Dendritic cell treated with granulocyte-macrophage colony-stimulating factor and Interleukin-4, amounts not matched to agents 40 ng/mL and 50 ng/mL, for 4 days (primary cell): ENCODE measurements at regions not wholly inside any gene's neighbourhood (a gene's known extent, or its start where the extent isn't known, plus 50 kb on each side); places are given as distances from the start of the nearest gene placed in this dataset.
"Not testable (repeated sequence)": the region's sequence is repeated elsewhere in the genome, so short reads cannot be mapped to it uniquely, and the experiment has no call there.

ENCODE experiments used
- H3K27ac Mint-ChIP-seq: one replicate; pipeline ENCODE4 v1.8.0; 2022; ENCODE audit warnings: mild to moderate bottlenecking, mixed read lengths
- H3K27me3 Mint-ChIP-seq: one replicate; pipeline ENCODE4 v1.8.0; 2022; ENCODE audit warnings: mild to moderate bottlenecking, mixed read lengths
- H3K36me3 Mint-ChIP-seq: one replicate; pipeline ENCODE4 v1.8.0; 2022; ENCODE audit warnings: low read depth, mixed read lengths
- H3K4me1 Mint-ChIP-seq: one replicate; pipeline ENCODE4 v1.8.0; 2022; ENCODE audit warnings: low read depth, mixed read lengths
- H3K4me3 Mint-ChIP-seq: one replicate; pipeline ENCODE4 v1.8.0; 2022; ENCODE audit warnings: mild to moderate bottlenecking, moderate library complexity, mixed read lengths
- H3K9me3 Mint-ChIP-seq: one replicate; pipeline ENCODE4 v1.8.0; 2022; ENCODE audit warnings: mixed read lengths
- intact Hi-C: fragments of 100-400 bp; cut with micrococcal nuclease; formaldehyde crosslinking; loops from one replicate; pipeline ENCODE4 v1.15.0; 2022

DNA sequence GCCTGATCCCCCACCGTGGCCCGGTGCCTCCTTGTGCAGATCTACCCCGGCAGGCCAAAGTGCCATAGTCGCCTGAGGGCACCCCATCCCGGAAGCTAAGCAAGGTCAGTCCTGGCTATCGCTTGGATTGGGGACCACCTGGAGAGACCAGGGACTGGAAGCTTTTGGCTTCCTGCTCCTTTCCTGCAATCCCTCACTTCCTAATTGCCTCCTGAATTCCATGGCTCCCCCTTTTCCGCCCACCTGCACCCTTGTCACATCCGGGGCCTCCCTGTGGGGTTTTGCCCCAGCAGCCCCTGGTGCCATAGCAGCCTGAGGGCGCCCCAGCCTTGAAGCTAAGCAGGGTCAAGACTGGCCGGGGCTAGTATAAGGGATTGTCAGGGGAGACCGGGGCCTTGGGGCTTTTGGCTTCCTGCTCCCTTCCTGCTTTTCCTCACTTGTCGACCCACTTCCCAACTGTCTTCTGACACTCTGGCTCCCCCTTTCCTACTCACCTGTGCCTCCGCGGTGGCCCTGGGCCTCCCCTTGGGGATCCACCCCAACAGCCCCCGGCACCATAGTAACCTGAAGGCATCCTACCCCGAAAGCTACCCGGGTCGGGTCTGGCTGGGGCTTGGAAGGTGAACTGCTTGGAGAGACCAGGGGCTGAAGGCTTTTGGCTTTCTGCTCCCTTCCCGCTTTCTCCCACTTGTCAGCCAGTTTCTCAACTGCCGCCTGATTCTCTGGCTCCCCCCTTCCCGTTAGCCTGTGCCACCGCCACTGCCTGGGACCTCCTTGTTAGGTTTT lies 2293.6 kb downstream of the TP53TG3F start:
- H3K4me3 Mint-ChIP-seq, result no peak overlapping the region
- intact Hi-C loops, result no loop called here
- H3K9me3 Mint-ChIP-seq, result peaks cover 76% of the 10 kb centered on the region
- H3K36me3 Mint-ChIP-seq, result no peaks in the 10 kb centered on the region
- no peaks in the 10 kb centered on the region for H3K27me3 Mint-ChIP-seq
- no peaks in the 10 kb centered on the region for H3K4me1 Mint-ChIP-seq
- H3K27ac Mint-ChIP-seq, result no peak overlapping the region

DNA sequence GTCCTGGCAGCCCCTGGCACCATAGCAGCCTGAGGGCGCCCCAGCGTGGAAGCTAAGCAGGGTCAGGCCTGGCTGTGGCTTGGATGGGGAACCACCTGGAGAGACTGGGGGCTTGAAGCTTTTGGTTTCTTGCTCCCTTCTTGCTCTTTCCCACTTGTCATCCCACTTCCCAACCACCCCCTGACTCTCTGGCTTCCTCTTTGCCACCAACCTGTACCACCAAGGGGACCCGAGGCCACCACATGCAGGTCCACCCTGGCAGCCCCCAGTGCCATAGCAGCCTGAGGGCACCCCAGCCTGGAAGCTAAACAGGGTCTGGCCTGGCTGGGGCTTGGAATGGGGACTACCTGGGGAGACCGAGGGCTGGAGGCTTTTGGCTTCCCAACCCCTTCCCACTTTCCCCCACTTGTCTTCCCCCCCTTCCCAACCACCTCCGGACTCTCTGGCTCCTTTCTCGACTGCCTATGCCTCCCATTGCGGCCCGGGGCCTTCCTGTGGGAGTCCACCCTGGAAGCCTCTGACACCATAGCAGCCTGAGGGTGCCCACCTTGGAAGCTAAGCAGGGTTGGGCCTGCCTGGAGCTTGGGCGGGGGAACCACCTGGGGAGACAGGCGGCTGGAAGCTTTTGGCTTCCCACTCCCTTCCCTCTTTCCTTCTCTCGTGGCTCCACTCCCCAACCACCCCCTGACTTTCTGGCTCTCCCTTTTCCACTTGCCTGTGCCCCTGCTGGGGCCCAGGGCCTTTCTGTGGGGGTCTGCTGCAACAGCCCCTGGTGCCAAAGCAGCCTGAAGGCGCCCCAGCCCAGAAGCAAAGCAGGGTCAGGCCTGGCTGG lies 2294.4 kb downstream of the TP53TG3F start:
- Mint-ChIP-seq H3K9me3 (peaks cover 68% of the 10 kb centered on the region), H3K27me3 (no peaks in the 10 kb centered on the region), H3K4me3 (no peak overlapping the region), H3K27ac (no peak overlapping the region), H3K4me1 (no peaks in the 10 kb centered on the region), H3K36me3 (no peaks in the 10 kb centered on the region)
- intact Hi-C loops, result no loop called here

DNA sequence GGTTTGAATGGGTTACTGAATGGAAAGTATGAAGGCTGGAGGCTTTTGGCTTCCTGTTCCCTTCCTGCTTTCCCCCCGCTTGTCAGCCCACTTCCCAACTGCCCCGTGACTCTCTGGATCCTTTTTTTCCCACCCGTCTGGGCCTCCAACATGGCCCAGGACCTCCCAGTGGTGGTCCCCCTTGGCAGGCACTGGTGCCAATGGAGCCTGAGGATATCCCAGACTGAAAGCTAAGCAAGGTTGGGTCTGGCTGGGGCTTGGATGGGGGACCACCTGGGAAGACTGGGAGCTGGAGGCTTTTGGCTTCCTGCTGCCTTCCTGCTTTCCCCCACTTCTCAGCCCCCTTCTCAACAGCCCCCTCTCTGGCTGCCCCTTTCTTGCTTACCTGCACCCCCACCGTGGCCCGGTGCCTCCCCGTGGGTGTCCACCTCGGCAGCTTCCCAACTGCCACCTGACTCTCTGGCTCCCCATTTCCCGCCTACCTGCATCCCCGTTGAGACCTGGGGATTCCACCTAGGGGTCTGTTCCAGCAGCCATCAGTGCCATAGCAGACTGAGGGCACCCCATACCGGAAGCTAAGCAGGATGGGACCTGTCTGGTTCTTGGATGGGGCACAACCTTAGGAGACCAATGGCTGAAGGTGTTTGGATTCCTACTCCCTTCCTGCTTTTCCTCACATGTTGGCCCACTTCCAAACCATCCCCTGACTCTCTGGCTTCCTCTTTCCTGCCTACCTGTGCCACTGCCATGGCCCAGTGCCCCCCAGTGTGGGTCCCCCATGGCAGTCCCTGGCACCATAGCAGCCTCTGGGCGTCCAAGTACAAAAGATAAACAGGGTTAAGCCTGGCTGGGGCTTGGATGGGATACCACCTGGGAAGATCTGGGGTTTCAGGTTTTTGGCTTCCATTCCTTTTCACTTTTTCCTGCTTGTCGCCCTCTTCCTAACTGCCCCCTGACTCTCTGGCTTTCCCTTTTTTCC lies 2295.3 kb downstream of the TP53TG3F start:
- intact Hi-C loops, result no loop called here
- Mint-ChIP-seq H3K27ac (no peak overlapping the region), H3K9me3 (peaks cover 59% of the 10 kb centered on the region), H3K4me1 (no peaks in the 10 kb centered on the region), H3K27me3 (no peaks in the 10 kb centered on the region), H3K4me3 (no peak overlapping the region), H3K36me3 (no peaks in the 10 kb centered on the region)

DNA sequence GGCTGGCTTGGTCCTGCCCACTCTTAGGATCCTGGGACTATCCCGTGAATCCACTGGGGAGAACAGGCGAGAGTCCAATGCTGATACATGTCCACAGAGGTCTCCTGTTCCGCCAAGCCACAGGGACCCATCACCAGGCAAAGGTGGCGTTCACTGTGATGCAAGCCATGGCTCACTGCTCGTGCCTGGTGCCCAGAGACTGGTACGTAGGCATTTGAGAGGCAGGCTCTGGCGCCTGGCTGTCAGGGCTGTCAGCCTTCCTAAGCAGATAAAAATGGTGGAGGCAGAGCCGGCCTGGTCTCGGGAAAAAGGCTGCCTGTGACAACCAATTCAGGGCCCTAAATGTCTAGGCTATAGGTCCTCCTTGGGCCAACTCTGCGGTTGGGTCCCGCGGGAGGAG lies 2329.0 kb downstream of the TP53TG3F start:
- intact Hi-C loops, result no loop called here
- H3K9me3 Mint-ChIP-seq, result peaks cover 73% of the 10 kb centered on the region
- H3K27me3 Mint-ChIP-seq, result no peaks in the 10 kb centered on the region
- H3K4me3 Mint-ChIP-seq, result no peak overlapping the region
- H3K36me3 Mint-ChIP-seq, result no peaks in the 10 kb centered on the region
- H3K4me1 Mint-ChIP-seq, result no peaks in the 10 kb centered on the region
- no peak overlapping the region for H3K27ac Mint-ChIP-seq

DNA sequence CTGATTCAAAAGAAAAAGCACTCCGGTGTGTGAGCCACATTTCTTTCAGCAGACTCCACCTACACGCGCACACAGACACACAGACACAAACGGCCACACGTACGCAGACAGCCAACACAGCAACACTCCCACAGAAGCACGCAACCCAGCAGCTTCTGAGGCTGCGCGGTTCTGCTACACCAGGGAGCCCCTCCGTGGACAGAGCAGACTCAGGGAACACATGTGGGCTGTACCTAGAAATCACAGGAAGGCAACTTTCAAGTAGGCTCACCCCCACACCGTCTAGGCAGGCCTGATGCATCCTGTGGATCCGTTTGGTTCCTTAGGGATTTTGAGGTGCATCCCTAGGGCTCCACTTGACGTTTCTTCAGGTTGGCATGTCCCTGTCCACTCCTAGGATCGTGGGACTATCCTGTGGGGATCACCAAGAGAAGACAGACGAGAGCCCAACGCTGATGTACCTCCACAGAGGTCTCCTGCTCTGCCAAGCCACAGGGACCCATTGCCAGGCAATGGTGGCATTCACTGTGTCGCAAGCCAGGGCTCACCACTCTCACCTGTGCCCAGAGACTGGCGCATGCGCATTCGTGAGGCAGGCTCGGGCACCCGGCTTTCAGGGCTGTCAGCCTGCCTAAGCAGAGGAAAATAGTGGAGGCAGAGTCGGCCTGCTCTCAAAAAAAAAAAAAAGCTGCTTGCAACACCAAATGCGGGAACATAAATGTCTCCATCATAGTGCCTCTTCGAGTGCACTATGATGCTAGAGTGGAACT lies 2333.3 kb downstream of the TP53TG3F start:
- Mint-ChIP-seq H3K27ac (no peak overlapping the region), H3K9me3 (peaks cover 98% of the 10 kb centered on the region), H3K4me3 (no peak overlapping the region), H3K36me3 (no peaks in the 10 kb centered on the region), H3K4me1 (no peaks in the 10 kb centered on the region), H3K27me3 (no peaks in the 10 kb centered on the region)
- intact Hi-C loops, result no loop called here

DNA sequence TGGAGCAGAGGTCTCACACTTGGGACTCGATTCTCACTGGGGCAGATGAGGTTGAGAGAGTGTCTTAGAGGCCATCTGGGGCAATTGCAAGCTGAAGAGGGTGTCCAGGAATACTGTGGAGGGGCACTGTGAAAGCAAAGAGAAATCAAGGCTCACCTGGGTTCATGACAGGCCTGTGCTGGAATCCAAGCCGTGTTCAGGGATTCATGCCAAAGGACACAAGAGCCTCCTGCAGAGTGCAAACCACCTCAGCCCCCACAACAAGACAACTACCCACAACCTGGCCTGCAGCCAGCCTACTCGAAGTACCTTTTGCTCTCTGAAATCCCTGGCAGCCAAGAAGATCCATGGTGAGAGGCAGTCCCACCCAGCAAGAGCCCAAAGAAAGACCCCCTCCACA lies 2334.2 kb downstream of the TP53TG3F start:
- no peaks in the 10 kb centered on the region for H3K4me1 Mint-ChIP-seq
- no peaks in the 10 kb centered on the region for H3K27me3 Mint-ChIP-seq
- intact Hi-C loops, result no loop called here
- no peak overlapping the region for H3K4me3 Mint-ChIP-seq
- no peaks in the 10 kb centered on the region for H3K36me3 Mint-ChIP-seq
- peaks cover 98% of the 10 kb centered on the region for H3K9me3 Mint-ChIP-seq
- H3K27ac Mint-ChIP-seq, result no peak overlapping the region

DNA sequence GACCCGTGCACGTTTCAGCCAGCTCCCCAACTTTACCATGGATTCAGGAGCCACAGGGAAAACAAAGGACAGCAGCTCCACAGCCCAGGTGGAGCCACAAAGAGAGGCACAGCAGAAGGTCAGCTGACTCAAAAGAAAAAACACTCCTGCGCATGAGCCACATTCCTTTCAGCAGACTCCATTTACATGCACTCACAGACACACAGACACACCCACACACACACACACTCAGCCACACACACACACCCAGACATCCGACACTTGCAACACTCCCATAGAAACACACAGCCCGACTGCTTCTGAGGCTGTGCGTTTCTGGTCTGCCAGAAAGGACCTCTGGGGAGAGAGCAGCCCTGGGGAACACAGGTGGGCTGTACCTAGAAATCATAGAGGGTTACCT lies 2335.5 kb downstream of the TP53TG3F start:
- H3K9me3 Mint-ChIP-seq, result peaks cover 92% of the 10 kb centered on the region
- no peak overlapping the region for H3K27ac Mint-ChIP-seq
- no peak overlapping the region for H3K4me3 Mint-ChIP-seq
- intact Hi-C loops, result no loop called here
- no peaks in the 10 kb centered on the region for H3K36me3 Mint-ChIP-seq
- H3K27me3 Mint-ChIP-seq, result no peaks in the 10 kb centered on the region
- H3K4me1 Mint-ChIP-seq, result no peaks in the 10 kb centered on the region

DNA sequence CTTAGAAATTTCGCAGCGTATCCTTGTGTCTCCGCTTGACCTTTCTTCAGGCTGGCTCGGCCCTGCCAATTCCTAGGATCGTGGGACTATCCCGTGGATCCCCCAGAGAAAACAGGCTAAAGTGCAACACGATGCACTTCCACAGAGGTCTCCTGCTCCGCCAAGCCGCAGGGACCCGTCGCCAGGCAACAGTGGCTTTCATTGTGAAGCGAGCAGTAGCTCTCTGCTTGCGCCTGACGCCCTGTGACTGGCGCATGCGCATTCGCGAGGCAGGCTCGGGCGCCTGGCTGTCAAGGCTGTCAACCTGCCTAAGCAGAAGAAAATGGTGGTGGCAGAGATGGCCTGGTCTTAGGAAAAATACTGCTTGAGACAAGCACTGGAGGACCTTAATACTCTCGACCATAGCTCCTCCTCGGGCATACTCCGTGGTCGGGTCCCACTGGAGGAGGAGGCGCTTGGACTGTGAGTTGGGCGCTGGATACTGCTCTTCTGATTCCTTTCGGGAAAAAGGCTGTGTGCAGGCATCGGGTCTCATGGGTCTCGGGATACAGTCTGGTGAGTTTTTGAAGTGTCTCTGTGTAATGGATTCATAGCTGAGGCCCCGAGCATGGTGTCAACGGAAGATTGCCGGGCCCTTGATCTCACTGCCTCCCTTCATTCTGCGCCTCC lies 2336.1 kb downstream of the TP53TG3F start:
- Mint-ChIP-seq H3K36me3 (no peaks in the 10 kb centered on the region), H3K27me3 (no peaks in the 10 kb centered on the region), H3K4me3 (no peak overlapping the region), H3K27ac (no peak overlapping the region), H3K9me3 (peaks cover 88% of the 10 kb centered on the region), H3K4me1 (no peaks in the 10 kb centered on the region)
- intact Hi-C loops, result no loop called here

DNA sequence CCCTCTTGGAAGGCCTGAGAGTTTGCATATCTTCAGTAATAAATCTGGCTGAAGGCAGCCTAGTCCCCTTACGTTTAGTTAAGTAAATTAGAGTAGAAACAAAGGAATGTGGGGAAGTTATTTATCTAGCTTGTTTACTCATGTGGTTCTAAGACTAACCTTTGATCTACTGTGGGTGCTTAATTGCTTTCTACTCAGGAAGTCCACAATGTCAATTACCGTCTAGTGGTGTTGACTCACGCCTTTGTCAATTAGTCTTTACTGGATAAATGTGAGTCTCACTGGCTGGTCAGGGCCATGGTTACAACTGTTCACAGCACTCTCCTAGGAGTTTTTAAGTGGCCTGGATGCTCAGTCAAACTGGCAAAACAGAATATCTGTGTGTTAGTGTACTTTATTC lies 2338.4 kb downstream of the TP53TG3F start:
- Mint-ChIP-seq H3K9me3 (peaks cover 82% of the 10 kb centered on the region), H3K4me1 (no peaks in the 10 kb centered on the region), H3K36me3 (no peaks in the 10 kb centered on the region), H3K4me3 (no peak overlapping the region), H3K27ac (no peak overlapping the region), H3K27me3 (no peaks in the 10 kb centered on the region)
- intact Hi-C loops, result no loop called here

DNA sequence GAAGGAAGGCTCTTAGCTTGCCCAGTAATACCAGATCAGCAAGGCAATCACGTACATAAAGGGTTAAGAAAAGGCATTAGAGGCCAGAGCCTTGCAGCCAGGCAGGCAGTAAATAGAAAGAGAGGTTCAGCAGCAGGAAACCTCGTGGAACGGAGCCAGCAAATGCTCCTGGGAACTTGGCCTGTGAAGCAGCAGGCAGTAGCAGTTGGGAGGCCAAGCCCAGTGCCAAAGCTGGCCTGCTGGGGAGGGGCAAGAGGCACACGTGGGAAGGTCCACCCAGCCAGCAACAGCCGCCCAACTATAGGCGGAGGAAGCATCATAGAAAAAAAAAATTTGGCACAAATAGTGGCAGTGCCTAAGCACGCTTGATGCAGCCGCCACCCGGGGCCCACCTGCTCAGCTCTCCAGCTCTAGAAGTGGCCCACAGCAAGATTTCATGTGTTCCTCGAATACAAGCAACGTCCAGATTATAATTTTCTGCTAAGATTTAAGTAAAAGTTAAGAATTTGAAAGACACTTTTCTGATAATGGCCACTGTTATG lies 2339.5 kb downstream of the TP53TG3F start:
- Mint-ChIP-seq H3K27me3 (no peaks in the 10 kb centered on the region), H3K36me3 (no peaks in the 10 kb centered on the region), H3K9me3 (peaks cover 82% of the 10 kb centered on the region), H3K4me3 (no peak overlapping the region), H3K4me1 (no peaks in the 10 kb centered on the region), H3K27ac (no peak overlapping the region)
- intact Hi-C loops, result no loop called here

DNA sequence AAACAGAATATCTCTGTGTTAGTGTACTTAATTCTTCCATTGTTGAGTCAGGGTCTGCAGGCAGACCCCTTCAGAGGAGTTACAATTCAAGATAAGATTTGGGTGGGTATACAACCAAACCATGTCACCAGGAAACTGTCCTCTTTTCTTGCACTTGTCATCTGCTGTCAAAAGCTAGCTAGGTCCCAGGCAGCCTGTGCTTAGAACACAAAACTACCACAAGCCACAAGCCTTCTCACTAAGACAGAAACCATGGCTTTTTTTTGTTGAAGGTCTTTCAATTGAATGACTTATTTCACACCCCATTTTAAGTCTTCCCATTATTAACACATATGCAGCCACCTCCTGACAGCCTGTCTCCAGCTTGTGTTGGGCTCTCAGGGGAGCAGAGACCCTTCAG lies 2345.1 kb downstream of the TP53TG3F start:
- intact Hi-C loops, H3K27ac Mint-ChIP-seq: not testable (repeated sequence)
- peaks cover 54% of the 10 kb centered on the region for H3K9me3 Mint-ChIP-seq

DNA sequence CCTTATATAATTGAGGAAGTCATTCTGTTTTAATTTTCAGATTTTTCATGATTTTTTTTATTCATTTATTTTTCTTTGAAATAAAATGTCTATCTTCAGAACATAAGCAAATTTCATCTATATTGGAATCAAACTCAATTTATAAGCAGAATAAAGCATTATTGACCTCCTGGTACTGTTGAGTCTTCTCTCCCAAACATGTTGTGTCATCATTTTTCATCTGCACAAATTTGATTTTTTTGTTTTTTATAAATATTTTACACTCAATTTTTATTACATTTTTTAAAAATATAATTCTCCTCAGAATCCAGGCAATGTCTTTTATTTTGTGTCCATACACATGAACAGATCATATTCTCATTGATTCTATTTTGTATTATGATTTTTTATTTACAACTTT lies 2363.9 kb downstream of the TP53TG3F start:
- peaks cover 34% of the 10 kb centered on the region for H3K9me3 Mint-ChIP-seq
- no peak overlapping the region for H3K27ac Mint-ChIP-seq
- no peak overlapping the region for H3K4me3 Mint-ChIP-seq
- H3K27me3 Mint-ChIP-seq, result no peaks in the 10 kb centered on the region
- no peaks in the 10 kb centered on the region for H3K36me3 Mint-ChIP-seq
- no peaks in the 10 kb centered on the region for H3K4me1 Mint-ChIP-seq
- intact Hi-C loops, result no loop called here

More for the DNA sequence above, 2345.1 kb downstream of the TP53TG3F start:
- H3K36me3 Mint-ChIP-seq, H3K4me1 Mint-ChIP-seq, H3K4me3 Mint-ChIP-seq, H3K27me3 Mint-ChIP-seq: not testable (repeated sequence)
